K562 (cell line): ENCODE measurements at regions not wholly inside any gene's neighbourhood (a gene's known extent, or its start where the extent isn't known, plus 50 kb on each side); places are given as distances from the start of the nearest gene placed in this dataset.

Source experiments
- CHD2 ChIP-seq: IDR thresholded peaks from 2 replicates; pipeline ENCODE4 v1.6.1; 2011; ENCODE audit warnings: low read depth, low read length
- ZNF274 ChIP-seq: IDR thresholded peaks from 2 replicates; pipeline ENCODE4 v1.6.1; 2011; ENCODE audit warnings: low read depth, mild to moderate bottlenecking, low read length, moderate library complexity, borderline replicate concordance

- TF ChIP-seq ZNF274 (no peak), CHD2 (no peak)
Measured at GRCh38 chr2:58313926-58314325, 72.8 kb upstream of the FANCL start.
